HUES48 (cell line): ENCODE measurements at regions not wholly inside any gene's neighbourhood (a gene's known extent, or its start where the extent isn't known, plus 50 kb on each side); places are given as distances from the start of the nearest gene placed in this dataset.
"Not testable (repeated sequence)": the region's sequence is repeated elsewhere in the genome, so short reads cannot be mapped to it uniquely, and the experiment has no call there.

Experiments
- H3K27ac ChIP-seq: one replicate; pipeline ENCODE4 v1.7.0; 2013; ENCODE audit warnings: low read depth, low read length, inconsistent platforms
- H3K27me3 ChIP-seq: 2 replicates; pipeline ENCODE4 v1.6.1; 2013; ENCODE audit warnings: mild to moderate bottlenecking, low read length; ENCODE audit not compliant: control insufficient read depth, insufficient read depth
- H3K36me3 ChIP-seq: 2 replicates; pipeline ENCODE4 v1.6.1; 2013; ENCODE audit warnings: low read length; ENCODE audit not compliant: control insufficient read depth, insufficient read depth
- H3K4me1 ChIP-seq: 2 replicates; pipeline ENCODE4 v1.6.1; 2013; ENCODE audit warnings: mild to moderate bottlenecking, low read length; ENCODE audit not compliant: control insufficient read depth, insufficient read depth
- H3K4me3 ChIP-seq: 2 replicates; pipeline ENCODE4 v1.5.1; 2013; ENCODE audit warnings: mild to moderate bottlenecking, low read depth, low read length
- H3K9ac ChIP-seq: 2 replicates; pipeline ENCODE4 v1.6.1; 2013; ENCODE audit warnings: mild to moderate bottlenecking, low read depth, low read length, moderate library complexity
- H3K9me3 ChIP-seq: 2 replicates; pipeline ENCODE4 v1.6.1; 2013; ENCODE audit warnings: low read length; ENCODE audit not compliant: control insufficient read depth, insufficient read depth

- H3K4me3 ChIP-seq, H3K27me3 ChIP-seq, H3K9me3 ChIP-seq, H3K9ac ChIP-seq, H3K4me1 ChIP-seq, H3K27ac ChIP-seq, H3K36me3 ChIP-seq: not testable (repeated sequence)
These were observed 302.6 kb upstream of the SLITRK3 start for GRCh38 chr3:165498742-165499141.

GRCh38 chr3:165491487-165491886, 295.3 kb upstream of the SLITRK3 start:
- H3K4me1 ChIP-seq, result no peaks in the 10 kb centered on the region
- H3K27me3 ChIP-seq, result no peaks in the 10 kb centered on the region
- H3K4me3 ChIP-seq, result no peak overlapping the region
- no peaks in the 10 kb centered on the region for H3K36me3 ChIP-seq
- no peak overlapping the region for H3K9ac ChIP-seq
- H3K9me3 ChIP-seq, result no peaks in the 10 kb centered on the region
- no peak overlapping the region for H3K27ac ChIP-seq

GRCh38 chr3:165476399-165477060, 280.3 kb upstream of the SLITRK3 start:
- no peaks in the 10 kb centered on the region for H3K36me3 ChIP-seq

GRCh38 chr3:165466856-165467255, 270.7 kb upstream of the SLITRK3 start:
- no peak overlapping the region for H3K9ac ChIP-seq
- H3K27me3 ChIP-seq, result no peaks in the 10 kb centered on the region
- H3K4me3 ChIP-seq, result no peak overlapping the region
- H3K27ac ChIP-seq, result no peak overlapping the region
- peaks cover 3% of the 10 kb centered on the region; the same call in 1 of the 2 replicates for H3K9me3 ChIP-seq
- H3K36me3 ChIP-seq, result no peaks in the 10 kb centered on the region
- no peaks in the 10 kb centered on the region for H3K4me1 ChIP-seq

More at GRCh38 chr3:165476399-165477060, 280.3 kb upstream of the SLITRK3 start:
- Histone ChIP-seq H3K4me1 (no peaks in the 10 kb centered on the region), H3K9me3 (peaks cover 4% of the 10 kb centered on the region; the same call in 1 of the 2 replicates), H3K27ac (no peak overlapping the region), H3K27me3 (no peaks in the 10 kb centered on the region), H3K4me3 (no peak overlapping the region), H3K9ac (no peak overlapping the region)

GRCh38 chr3:165464736-165465135, 268.6 kb upstream of the SLITRK3 start:
- H3K27ac ChIP-seq, result no peak overlapping the region
- H3K4me1 ChIP-seq, result no peaks in the 10 kb centered on the region
- H3K4me3 ChIP-seq, result no peak overlapping the region
- no peaks in the 10 kb centered on the region for H3K36me3 ChIP-seq
- no peak overlapping the region for H3K9ac ChIP-seq
- H3K9me3 ChIP-seq, result no peaks in the 10 kb centered on the region
- no peaks in the 10 kb centered on the region for H3K27me3 ChIP-seq

GRCh38 chr3:165463531-165463930, 267.3 kb upstream of the SLITRK3 start:
- no peak overlapping the region for H3K9ac ChIP-seq
- H3K27me3 ChIP-seq, result no peaks in the 10 kb centered on the region
- no peak overlapping the region for H3K4me3 ChIP-seq
- H3K27ac ChIP-seq, result no peak overlapping the region
- H3K36me3 ChIP-seq, result no peaks in the 10 kb centered on the region
- H3K4me1 ChIP-seq, result no peaks in the 10 kb centered on the region
- H3K9me3 ChIP-seq, result no peaks in the 10 kb centered on the region

GRCh38 chr3:165462636-165463334, 266.6 kb upstream of the SLITRK3 start:
- no peak overlapping the region for H3K27ac ChIP-seq
- H3K4me1 ChIP-seq, result no peaks in the 10 kb centered on the region
- H3K4me3 ChIP-seq, result no peak overlapping the region
- no peak overlapping the region for H3K9ac ChIP-seq
- H3K27me3 ChIP-seq, result no peaks in the 10 kb centered on the region
- no peaks in the 10 kb centered on the region for H3K9me3 ChIP-seq
- no peaks in the 10 kb centered on the region for H3K36me3 ChIP-seq

- no peak overlapping the region for H3K27ac ChIP-seq
- no peaks in the 10 kb centered on the region for H3K9me3 ChIP-seq
- H3K4me1 ChIP-seq, result no peaks in the 10 kb centered on the region
- H3K4me3 ChIP-seq, result no peak overlapping the region
- H3K36me3 ChIP-seq, result no peaks in the 10 kb centered on the region
- H3K9ac ChIP-seq, result no peak overlapping the region
- no peaks in the 10 kb centered on the region for H3K27me3 ChIP-seq
These were observed 264.0 kb upstream of the SLITRK3 start for GRCh38 chr3:165459924-165460835.

- H3K4me1 ChIP-seq, result no peaks in the 10 kb centered on the region
These were observed 262.9 kb upstream of the SLITRK3 start for GRCh38 chr3:165459111-165459510.

GRCh38 chr3:165457096-165457495, 260.9 kb upstream of the SLITRK3 start:
- H3K9ac ChIP-seq, result no peak overlapping the region
- H3K9me3 ChIP-seq, result 0 out of 2 replicates have a peak, but pooled peaks cover 6% of the 10 kb centered on the region
- no peak overlapping the region for H3K4me3 ChIP-seq
- no peaks in the 10 kb centered on the region for H3K36me3 ChIP-seq
- H3K27ac ChIP-seq, result no peak overlapping the region
- H3K4me1 ChIP-seq, result no peaks in the 10 kb centered on the region
- H3K27me3 ChIP-seq, result no peaks in the 10 kb centered on the region

More at GRCh38 chr3:165459111-165459510, 262.9 kb upstream of the SLITRK3 start:
- Histone ChIP-seq H3K9ac (no peak overlapping the region), H3K27me3 (no peaks in the 10 kb centered on the region), H3K4me3 (no peak overlapping the region), H3K36me3 (no peaks in the 10 kb centered on the region), H3K27ac (no peak overlapping the region), H3K9me3 (no peaks in the 10 kb centered on the region)
